ENCODE measurements at regions not wholly inside any gene's neighbourhood (a gene's known extent, or its start where the extent isn't known, plus 50 kb on each side); places are given as distances from the start of the nearest gene placed in this dataset.

- TF ChIP-seq RCOR1 (IDR thresholded peaks at IDR 0.05; ENCODE audit: low read depth, low read length) (no peak), EHF (CRISPR knock-in tag; IDR thresholded peaks at IDR 0.05) (no peak), CBX2 (IDR thresholded peaks at IDR 0.05; ENCODE audit: borderline replicate concordance, low read depth) (no peak), SMC3 (IDR thresholded peaks at IDR 0.05) (no peak), PHF8 (IDR thresholded peaks at IDR 0.05; ENCODE audit: borderline replicate concordance, low read depth) (no peak), CTCF (IDR thresholded peaks at IDR 0.05) (no peak), HDAC2 (IDR thresholded peaks at IDR 0.05) (no peak), ZFP36 (IDR thresholded peaks at IDR 0.05; ENCODE audit: borderline replicate concordance, partially characterized antibody) (no peak), POLR2A (IDR thresholded peaks at IDR 0.05; ENCODE audit: low read length) (no peak), SREBF2 (IDR thresholded peaks at IDR 0.05) (no peak), MAFK (IDR thresholded peaks at IDR 0.05; ENCODE audit: partially characterized antibody) (no peak), CHD4 (IDR thresholded peaks at IDR 0.05; ENCODE audit: borderline replicate concordance) (no peak), JUN (IDR thresholded peaks at IDR 0.05) (no peak), CHD2 (IDR thresholded peaks at IDR 0.05; ENCODE audit: low read length, partially characterized antibody) (no peak)
Observed at GRCh38 chrX:23509256-23509655, 158.0 kb upstream of the PRDX4 start.

Data from A549 (cell line).